ENCODE measurements at regions not wholly inside any gene's neighbourhood (a gene's known extent, or its start where the extent isn't known, plus 50 kb on each side); places are given as distances from the start of the nearest gene placed in this dataset.
"Not testable (repeated sequence)": the region's sequence is repeated elsewhere in the genome, so short reads cannot be mapped to it uniquely, and the experiment has no call there.

DNA sequence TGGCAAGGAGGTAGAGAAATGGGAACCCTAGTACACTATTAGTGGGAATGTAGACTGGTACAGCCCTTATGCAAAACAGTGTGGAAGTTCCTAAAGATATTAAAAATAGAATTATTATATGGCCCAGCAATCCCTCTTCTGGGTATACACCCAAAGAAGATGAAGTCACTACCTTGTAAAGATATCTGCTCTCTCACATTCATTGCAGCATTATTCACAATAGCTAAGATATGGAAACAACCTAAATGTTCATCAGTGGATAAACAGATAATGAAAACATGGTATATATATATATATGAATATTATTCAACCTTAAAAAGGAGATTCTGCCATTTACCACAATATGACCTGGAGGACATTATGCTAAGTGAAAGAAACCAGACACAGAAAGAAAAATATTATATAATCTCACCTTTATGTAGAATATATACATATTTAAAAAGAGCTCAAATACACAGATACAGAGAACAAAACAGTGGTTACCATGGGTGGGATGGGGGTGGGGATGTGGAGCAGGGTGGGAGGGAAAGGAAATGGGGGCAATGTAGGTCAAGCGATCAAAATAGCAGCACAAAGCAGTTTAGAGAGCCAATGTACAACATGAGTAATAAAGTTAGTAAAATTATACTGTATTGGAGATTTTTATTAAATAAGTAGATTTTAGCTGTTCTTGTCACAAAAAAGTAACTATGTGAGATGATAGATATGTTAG is 138.6 kb downstream of the SPRY1 start:
- no peak for DNase-seq (ENCODE audit: low read depth in 1 of 2, low spot score in 1 of 2)

DNA sequence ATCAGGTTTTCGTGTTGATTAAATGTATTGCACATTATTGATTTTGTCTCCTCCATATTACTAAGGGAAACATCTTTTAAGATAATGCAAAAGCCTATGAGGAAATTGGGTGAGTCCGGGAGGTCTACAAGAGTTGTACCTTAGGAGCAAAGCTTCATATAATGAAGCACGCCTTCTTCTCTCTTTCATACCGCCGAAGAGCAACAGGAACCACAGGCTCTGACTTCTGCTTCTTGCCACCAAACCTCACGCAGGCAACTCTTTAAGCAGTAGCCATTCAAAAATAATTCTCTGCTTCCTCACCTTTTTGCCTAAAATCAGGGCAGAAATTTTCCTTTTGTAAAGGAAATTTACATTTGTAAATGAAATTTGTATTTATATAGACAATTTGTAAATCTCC is 139.6 kb downstream of the SPRY1 start:
- no peak for DNase-seq (ENCODE audit: low read depth in 1 of 2, low spot score in 1 of 2)

DNA sequence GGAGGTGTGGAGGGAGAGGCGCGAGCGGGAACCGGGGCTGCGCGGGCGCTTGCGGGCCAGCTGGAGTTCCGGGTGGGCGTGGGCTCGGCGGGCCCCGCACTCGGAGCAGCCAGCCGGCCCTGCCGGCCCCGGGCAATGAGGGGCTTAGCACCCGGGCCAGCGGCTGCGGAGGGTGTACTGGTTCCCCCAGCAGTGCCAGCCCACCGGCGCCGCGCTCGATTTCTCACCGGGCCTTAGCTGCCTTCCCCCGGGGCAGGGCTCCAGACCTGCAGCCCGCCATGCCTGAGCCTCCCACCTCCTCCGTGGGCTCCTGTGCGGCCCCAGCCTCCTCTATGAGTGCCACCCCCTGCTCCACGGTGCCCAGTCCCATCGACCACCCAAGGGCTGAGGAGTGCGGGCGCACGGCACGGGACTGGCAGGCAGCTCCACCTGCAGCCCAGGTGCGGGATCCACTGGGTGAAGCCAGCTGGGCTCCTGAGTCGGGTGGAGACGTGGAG is 141.4 kb downstream of the SPRY1 start:
- not testable (repeated sequence) for DNase-seq (ENCODE audit: low read depth in 1 of 2, low spot score in 1 of 2)

DNA sequence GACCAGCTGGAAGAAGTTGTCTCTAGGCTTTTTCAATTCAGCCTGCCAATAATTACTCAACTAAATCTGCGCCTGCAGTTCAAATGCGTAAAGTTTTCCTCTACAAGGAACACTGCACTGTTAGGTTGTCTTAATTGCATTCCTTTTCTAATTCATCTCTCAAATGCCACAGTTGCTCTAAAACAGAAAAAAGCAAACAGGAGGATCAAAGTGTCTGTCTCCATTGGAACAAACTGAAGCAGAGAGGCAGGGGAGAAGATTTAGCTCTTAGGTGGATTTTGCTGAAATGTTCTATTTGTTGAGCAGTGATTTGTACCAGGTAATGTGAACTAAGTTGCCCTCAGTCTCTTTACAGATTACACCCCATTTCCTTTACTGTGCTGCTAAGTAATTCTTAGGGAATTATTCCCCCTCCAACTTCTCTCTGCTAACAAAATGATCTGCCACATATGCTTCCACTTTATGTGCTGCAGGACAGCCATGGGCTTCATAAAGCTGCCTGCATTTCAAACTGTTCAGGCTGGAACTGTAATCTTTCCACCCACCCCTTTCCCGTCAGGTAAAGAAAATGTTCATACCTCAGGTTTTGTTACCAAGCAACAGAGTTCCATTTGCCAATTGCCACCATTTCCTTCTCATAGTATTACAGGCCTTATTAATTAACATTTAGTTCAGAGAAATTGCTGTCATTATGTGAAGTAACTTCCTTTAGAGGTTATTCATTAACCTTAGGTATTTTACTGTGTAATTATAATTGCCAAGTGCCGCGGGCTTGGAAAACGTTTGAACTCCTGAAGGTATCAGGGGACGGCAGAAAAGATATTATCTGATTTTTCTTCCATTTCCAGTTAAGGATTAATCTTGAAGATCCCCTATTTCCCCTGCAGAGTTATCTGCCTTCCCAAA is 149.3 kb downstream of the SPRY1 start:
- DNase-seq (ENCODE audit: low read depth in 1 of 2, low spot score in 1 of 2): no peak

DNA sequence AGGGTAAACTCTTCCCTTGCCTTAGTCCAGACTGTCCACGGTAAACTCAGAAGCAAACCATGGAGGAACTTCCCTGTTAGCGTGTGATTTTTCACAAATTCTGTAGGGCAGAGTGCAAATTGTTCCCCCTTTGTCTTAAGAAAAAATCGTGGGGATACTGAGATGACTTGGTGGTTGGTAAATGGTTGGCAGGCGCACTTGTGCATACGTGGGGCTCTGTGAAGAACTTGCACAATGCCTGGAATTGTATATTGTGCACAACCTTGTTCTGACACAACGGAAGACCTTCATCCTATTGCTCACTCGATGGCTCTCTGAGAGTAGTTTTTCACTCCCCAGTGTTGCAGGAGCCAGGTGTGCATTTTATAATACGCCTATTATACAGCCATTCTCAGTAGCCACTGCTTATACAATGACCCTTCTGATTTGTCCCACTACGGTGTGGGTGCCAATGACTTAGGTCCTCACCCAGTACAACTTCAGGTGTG is 150.0 kb downstream of the SPRY1 start:
- no peak for DNase-seq (ENCODE audit: low read depth in 1 of 2, low spot score in 1 of 2)

DNA sequence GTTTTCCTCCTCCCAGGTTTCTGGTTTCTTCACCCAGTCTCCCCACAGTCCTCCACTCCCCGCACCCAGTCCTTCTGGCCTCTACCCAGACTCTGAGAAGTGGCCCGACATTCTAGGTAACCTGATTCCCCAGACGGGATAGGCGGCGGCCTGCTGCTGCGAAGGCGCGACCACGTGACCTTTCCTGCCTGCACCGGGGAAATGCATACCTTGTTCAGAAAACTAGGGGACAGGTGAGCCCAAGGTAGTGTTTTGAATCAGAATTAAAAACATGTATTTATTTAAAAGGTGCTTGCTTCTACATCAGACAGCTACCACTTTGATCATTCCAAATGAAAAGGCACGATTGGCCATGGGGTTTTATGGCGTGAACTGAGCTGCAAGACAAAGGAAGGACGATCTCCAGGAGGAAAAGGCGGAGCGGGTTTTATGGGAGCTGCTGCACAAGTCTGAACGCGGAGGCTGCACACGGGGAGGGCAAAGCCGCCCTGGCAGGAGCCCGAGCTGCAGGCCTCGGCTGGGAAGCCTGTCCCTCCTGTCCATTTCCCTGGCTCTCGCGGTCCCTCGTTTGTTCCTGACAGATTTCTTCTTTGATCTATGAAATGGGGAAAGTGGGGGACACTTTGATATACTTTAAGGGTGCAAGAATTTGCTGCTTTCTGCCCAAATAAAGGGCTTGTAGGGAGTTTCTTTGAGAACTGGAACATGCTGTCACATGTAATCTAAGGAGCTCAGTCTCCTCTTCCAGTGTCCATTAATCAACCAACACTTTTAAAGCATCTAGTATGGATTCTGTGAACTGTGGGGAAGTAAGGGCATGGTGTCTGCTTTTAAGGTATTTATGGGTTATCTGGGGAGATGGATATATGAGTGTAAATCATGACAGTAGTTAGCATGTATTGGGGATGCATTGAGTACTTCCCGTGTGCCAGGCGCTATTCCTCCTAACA is 150.9 kb downstream of the SPRY1 start:
- DNase-seq (ENCODE audit: low read depth in 1 of 2, low spot score in 1 of 2): no peak

DNA sequence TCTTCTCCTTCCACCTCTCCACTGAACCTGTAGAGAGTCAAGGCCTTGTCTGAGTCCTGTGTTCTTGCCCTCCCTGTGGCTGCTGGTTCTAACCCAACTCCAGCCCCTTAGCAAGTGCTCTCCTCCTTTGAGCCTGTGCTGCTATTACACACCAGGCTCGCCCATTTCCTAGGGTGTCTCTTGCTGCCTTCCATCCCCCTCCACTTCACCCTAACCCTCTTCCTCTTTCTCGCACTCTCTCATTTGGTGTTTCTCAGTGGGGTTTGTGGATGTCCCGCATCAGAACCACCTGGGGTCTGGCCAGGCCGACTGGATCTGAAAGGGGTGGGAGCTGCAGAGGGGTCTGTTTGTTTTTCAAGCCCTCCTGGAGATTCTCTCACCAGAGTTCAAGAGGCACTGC is 156.7 kb downstream of the SPRY1 start:
- no peak for DNase-seq (ENCODE audit: low read depth in 1 of 2, low spot score in 1 of 2)

DNA sequence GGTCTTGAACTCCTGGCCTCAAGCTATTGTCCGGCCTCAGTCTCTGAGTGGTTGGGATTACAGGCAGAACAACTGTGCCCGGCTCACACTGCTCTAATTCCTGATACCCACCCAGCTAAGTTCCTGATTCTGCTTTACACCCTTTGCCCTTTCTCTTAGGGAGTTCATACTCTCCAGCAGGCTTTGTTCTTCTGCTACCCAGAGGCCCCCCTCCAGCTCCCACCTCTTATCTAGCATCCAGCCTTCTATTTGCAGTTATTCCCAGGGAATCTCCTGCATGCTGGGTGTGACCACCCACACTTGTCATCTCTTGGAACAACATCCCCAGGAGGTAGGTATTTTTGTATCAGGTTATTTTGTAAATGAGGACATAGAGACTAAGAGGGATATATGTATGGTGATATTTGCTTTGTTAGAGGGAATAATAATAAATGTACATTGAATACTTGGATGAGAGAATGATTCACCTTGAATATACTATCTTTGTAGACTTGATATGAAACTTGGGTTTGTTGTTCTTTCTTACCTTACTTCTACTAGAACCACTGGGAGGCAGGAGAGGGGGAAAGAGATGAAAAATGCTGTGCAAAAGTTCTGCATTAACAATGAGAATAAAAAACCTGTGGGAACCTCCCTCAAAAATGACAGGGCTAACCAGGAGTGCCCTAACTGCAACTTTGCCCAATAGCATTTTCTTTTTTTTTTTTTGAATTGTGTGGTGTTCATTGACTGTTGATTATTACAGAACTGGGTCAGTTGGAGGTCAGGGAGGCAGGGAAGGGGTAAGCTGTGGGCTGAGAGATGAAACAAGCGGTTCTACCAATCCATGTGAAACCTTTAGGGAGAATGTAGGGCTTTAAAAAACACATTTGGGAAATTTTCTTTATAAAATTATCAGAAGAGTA is 157.4 kb downstream of the SPRY1 start:
- DNase-seq (ENCODE audit: low read depth in 1 of 2, low spot score in 1 of 2): no peak

DNA sequence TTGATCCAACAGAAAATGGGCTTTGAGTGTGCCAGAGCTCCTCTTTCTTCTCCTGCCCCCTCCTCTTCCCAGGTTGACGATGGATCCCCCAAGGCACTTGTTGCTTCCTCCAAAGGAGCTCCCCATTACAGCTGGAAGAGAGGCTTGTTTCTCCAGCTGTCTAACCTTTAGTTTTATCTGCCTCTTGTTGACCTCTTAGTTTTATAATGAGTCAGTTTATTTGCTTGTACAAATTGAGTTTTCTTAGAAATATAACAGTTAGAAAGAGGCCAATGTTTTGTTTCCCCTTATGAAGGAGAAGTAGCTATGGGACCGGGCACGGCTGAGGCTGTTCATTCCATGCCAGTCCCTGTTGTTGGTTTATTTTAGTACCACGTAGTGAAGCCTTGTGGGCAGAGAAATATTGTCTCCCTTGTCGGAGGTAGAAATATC is 158.2 kb downstream of the SPRY1 start:
- DNase-seq (ENCODE audit: low read depth in 1 of 2, low spot score in 1 of 2): no peak

DNA sequence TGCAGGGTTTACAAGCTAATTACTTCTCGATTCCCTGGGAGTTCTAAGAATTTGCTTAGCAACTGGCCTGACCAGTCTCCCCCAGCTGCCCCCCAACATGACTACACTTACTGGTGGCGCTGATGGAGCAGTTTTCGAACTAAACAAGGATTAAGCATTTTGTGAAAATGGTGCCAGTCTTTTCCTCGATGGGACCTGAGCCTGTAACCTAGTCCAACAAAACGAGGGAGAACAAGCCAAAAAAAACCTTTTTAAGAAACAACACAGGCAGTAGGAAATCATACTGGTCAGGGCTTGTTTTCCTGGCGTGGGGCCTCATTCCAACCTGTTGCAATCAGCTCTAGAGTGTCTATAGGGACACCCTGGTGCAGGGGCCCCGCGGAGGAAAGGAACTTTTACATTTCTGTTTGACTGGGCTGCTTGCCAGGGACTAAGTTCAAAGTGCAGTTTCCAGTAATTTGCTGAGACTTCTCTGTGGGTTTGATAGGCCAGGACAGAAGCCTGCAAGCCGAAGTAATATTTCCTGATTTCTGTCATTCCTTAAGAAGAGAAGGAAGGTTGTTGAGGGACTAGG is 158.7 kb downstream of the SPRY1 start:
- no peak for DNase-seq (ENCODE audit: low read depth in 1 of 2, low spot score in 1 of 2)

DNA sequence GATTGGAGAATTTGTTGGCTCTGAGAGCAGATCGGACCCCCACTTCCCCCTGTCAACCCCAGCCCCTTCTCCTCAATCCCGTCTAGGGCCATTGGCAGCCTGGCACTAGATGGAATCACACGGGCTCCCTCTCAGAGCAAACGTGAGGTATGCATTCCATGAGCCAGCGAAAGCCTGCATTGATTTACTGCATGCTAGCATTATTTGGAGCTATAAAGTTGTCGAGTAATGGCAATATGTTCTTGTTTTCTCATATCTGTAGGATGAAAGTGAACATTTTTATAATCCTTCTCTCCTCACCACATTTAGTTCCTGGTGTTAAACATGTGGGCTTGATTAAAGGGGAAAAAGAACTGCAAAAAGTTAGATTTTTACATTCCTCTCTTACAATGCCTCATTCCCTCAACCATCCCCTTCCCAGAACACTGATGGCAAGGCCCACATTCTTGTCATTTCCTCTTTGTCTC is 159.2 kb downstream of the SPRY1 start:
- no peak for DNase-seq (ENCODE audit: low read depth in 1 of 2, low spot score in 1 of 2)

DNA sequence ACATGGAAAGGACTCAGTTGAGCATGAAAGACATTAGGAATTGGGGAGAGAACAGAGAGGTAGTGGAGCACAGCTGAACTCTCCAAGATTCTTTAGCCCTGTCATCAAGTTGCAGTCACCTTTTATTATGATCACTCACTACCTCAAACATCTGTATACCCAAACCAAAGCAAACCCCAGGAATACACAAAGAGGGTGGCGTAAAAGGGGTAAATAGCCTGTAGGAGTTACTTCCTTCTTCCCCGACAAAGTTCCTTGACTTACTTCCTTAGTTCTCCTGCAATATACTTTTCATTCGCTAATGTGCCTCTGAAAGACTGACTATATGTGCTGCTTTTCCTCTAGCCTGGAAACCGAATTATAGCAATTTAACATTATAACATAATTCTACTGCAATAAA is 159.9 kb downstream of the SPRY1 start:
- no peak for DNase-seq (ENCODE audit: low read depth in 1 of 2, low spot score in 1 of 2)

DNA sequence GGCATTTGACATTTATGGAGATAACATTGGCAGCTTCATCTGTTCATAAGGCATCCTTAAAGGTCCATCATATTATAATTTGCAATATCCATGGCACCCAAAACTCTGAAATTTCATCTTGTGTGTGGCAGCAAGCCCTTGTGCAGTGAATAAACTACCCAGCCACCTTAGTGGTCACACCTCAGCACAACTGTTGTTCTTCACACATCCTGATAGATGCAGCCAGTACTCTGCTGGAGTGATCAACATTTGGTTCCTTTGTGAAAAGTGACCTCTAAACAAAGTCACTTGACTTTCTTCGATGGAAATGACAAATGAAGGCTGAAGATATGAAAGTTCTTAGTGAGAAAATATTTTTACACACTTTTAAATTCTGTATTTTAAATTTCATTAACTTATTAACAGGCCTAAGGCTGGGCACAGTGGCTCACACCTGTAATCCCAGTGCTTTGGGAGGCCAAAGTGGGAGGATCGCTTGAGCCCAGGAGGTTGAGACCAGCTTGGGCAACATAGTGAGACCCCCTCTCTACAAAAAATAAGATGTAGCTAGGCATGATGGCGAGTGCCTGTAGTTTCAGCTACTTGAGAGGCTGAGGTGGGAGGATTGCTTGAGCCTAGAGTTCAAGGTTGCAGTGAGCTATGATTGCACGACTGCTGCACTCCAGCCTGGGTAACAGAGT is 161.4 kb downstream of the SPRY1 start:
- no peak for DNase-seq (ENCODE audit: low read depth in 1 of 2, low spot score in 1 of 2)

DNA sequence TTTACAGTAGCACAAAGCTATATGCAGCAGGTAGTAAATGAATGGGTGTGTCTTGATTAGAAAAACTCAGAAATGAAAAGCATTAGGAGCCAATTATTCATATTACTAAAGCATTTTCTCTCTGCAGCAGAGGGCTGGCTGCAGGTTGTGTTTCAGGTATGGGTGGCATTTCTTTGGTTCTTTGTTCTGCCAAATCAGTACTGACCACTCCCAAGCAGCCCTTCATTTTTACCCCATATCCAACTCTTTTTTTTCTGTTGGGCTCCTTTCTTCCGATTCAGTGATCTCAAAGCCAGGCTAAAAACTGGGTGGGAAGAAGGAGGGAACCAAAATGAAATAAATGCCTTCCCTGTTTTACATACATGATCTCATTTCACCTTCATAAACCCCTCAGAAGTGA is 162.3 kb downstream of the SPRY1 start:
- DNase-seq (ENCODE audit: low read depth in 1 of 2, low spot score in 1 of 2): no peak

DNA sequence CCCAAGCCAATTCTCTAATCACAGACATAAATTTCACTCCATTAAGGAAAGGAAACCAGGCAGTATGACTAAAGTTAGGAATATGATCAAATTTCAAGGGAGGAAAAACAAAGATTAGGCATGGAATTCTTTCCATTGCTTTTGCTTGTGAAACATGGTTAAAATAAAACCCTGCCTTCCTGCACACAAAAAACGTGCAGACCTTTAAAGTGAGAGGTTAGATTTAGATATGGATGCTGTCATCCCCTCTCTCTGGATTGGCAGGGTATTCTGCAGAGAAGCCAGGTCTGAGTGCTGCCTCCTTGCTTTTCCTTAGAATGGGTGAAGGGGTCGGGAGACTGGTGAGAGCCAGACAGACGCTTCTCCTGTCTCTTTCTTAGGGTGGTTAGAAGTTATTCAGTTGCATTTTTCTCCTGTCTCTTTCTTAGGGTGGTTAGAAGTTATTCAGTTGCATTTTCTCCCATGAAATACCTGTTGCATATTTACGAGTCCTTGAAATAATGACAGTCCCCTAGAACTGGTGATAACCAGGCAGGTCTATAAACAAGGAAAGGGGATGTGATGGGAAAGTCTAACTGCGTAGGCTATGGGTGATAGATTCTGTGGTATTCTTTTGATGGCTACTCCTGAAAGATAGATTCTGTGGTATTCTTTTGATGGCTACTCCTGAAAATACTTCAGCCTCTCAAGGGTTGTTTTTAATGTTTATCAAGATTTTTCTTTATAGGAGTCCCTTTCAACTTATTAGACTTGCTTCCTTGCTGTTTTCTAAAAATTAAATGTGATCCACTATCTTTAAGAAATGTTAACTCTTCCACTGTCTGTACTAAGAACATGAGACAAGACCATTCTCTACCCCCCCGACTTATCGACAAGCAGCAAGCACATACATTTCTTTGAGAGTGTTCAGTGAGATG is 163.6 kb downstream of the SPRY1 start:
- no peak for DNase-seq (ENCODE audit: low read depth in 1 of 2, low spot score in 1 of 2)

DNA sequence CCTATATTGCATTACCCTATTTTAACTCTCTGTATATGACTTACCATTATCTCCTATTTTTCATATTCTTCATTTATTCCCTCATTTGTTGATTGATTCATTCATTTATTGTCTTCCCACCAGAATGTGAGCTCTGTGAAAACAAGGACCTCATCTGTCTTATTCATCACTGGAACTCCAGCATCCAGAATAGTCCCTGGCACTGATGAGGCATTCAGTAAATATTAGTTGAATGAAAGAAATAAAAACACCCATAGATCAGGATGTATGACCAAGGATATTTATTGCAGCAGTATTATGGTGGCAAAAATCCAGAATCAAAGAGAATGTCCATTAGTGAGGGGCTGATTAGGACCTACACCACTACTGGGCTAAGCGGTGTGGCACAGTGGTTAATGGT is 164.9 kb downstream of the SPRY1 start:
- no peak for DNase-seq (ENCODE audit: low read depth in 1 of 2, low spot score in 1 of 2)

DNA sequence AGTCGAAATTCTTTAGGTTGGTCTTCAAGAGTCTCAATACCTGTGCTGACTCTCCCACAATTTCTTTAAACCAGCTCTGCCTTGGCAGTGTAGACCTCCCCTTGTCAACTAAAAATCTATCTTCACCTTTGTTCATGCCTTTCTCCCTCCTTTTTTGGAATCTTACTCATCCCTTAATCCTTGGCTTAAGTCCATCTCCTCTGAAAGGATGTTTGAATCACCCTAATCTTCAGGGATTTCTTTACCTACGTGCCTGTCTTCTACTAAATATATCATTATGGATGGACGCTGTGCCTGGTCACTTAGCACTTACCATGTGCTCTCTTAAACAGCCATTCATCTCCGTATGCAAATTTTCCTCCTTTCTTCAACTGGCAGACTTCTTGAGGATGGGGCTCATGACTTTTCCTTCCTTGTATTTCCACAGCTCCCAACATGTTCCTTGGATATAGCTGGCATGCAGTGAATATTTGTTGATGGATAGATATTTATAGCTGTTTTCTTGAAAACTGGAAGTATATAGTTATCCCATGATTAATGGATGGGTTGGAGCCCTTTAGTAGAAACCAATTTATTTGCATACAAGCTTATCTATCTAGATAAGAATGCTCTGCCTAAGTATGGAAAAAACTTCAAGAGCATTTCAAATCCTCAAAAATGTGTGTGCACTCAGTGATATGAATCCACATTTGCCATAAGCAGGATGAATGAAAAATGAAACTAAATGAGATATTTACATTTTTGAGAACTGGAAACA is 166.6 kb downstream of the SPRY1 start:
- DNase-seq (ENCODE audit: low read depth in 1 of 2, low spot score in 1 of 2): no peak
